Activated CD8-positive, alpha-beta T cell treated with anti-CD3 and anti-CD28 coated beads for 36 hours (primary cell): ENCODE measurements at regions not wholly inside any gene's neighbourhood (a gene's known extent, or its start where the extent isn't known, plus 50 kb on each side); places are given as distances from the start of the nearest gene placed in this dataset.

Experiments used
- ATAC-seq: fragments of 200-7000 bp; cut with Tn5 transposase; one replicate; pipeline ENCODE4 v1.10.0; 2021; ENCODE audit warnings: mild to moderate bottlenecking, moderate library complexity
- CTCF ChIA-PET: fragments of 350-600 bp; sonication (Branson Sonifier 250); formaldehyde crosslinking; loops from one replicate; lab custom pipeline; 2021; ENCODE audit warnings: antibody characterized with exemption; lab: Charles Lee
- POLR2A ChIA-PET: fragments of 350-600 bp; sonication (Branson Sonifier 250); formaldehyde crosslinking; loops from one replicate; lab custom pipeline; 2021; ENCODE audit warnings: antibody characterized with exemption; lab: Charles Lee
- DNase-seq: peaks from one replicate; pipeline ENCODE4 v3.0.0-alpha.2; 2020
- H3K27ac Mint-ChIP-seq: one replicate; pipeline ENCODE4 v1.8.0; 2021; ENCODE audit warnings: mild to moderate bottlenecking, mixed read lengths
- H3K27me3 Mint-ChIP-seq: one replicate; pipeline ENCODE4 v1.8.0; 2021; ENCODE audit warnings: mixed read lengths
- H3K36me3 Mint-ChIP-seq: one replicate; pipeline ENCODE4 v1.8.0; 2021; ENCODE audit warnings: low read depth, mixed read lengths
- H3K4me1 Mint-ChIP-seq: one replicate; pipeline ENCODE4 v1.8.0; 2021; ENCODE audit warnings: low read depth, mixed read lengths
- H3K4me3 Mint-ChIP-seq: one replicate; pipeline ENCODE4 v1.8.0; 2021; ENCODE audit warnings: mild to moderate bottlenecking, moderate library complexity, mixed read lengths
- H3K9me3 Mint-ChIP-seq: one replicate; pipeline ENCODE4 v1.8.0; 2021; ENCODE audit warnings: mixed read lengths
- intact Hi-C: fragments of 100-400 bp; cut with micrococcal nuclease; formaldehyde crosslinking; loops from one replicate; pipeline ENCODE4 v1.10.0; 2022
- TF ChIP-seq, protein P1 (sequence below): fragments of 200-600 bp; IDR thresholded peaks from one replicate; pipeline ENCODE4 v1.8.0; 2022; ENCODE audit warnings: antibody characterized with exemption, mild to moderate bottlenecking

DNA sequence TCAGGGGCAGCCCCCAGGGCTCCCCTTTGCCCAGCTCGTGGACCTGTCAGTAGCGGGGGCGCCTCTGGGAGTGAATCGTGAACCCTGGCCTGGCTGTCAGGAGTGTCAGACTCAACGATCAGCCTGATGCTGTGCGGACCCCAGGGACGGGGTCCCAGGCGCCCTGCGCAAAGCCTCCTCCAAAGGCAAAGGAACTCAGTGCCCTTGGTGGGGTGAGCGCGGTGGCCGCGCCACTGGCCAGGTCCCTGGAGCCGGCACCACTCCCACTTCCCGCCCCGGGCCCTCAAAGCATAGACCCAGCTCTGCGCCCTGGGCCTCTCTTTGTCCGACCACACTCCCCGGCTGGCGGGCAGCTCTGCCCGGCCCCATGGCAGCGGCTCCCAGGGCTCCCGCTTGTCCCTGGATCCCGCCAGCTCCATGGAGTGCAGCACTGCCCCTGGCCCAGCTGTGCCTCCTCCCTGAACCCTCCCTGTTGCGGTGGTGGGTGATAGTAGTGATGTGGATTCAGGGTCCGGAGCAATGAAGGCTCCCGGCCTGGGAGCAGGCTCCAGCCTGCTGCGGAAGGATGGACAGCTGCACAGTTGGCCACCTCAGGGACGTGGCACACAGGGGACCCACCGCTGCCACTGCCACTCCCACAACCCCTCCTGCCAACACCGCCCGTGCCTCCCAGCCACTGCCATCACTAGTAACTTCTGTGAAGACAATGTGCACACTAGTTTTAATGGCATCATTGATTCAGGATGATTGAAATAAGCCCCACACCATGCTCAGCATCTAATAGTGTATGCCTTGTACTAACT lies 263.8 kb downstream of the ZBBX start:
- intact Hi-C loops = no loop called here
- no peaks in the 10 kb centered on the region for H3K27me3 Mint-ChIP-seq
- H3K4me1 Mint-ChIP-seq = no peaks in the 10 kb centered on the region
- no peak for ATAC-seq
- ChIA-PET POLR2A (no interaction called here), CTCF (no interaction called here)
- TF ChIP-seq, protein P1, sequence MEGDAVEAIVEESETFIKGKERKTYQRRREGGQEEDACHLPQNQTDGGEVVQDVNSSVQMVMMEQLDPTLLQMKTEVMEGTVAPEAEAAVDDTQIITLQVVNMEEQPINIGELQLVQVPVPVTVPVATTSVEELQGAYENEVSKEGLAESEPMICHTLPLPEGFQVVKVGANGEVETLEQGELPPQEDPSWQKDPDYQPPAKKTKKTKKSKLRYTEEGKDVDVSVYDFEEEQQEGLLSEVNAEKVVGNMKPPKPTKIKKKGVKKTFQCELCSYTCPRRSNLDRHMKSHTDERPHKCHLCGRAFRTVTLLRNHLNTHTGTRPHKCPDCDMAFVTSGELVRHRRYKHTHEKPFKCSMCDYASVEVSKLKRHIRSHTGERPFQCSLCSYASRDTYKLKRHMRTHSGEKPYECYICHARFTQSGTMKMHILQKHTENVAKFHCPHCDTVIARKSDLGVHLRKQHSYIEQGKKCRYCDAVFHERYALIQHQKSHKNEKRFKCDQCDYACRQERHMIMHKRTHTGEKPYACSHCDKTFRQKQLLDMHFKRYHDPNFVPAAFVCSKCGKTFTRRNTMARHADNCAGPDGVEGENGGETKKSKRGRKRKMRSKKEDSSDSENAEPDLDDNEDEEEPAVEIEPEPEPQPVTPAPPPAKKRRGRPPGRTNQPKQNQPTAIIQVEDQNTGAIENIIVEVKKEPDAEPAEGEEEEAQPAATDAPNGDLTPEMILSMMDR = no peak
- H3K4me3 Mint-ChIP-seq = no peak overlapping the region
- no peaks in the 10 kb centered on the region for H3K36me3 Mint-ChIP-seq
- no peak for DNase-seq
- H3K9me3 Mint-ChIP-seq = peaks cover 4% of the 10 kb centered on the region
- no peak overlapping the region for H3K27ac Mint-ChIP-seq

DNA sequence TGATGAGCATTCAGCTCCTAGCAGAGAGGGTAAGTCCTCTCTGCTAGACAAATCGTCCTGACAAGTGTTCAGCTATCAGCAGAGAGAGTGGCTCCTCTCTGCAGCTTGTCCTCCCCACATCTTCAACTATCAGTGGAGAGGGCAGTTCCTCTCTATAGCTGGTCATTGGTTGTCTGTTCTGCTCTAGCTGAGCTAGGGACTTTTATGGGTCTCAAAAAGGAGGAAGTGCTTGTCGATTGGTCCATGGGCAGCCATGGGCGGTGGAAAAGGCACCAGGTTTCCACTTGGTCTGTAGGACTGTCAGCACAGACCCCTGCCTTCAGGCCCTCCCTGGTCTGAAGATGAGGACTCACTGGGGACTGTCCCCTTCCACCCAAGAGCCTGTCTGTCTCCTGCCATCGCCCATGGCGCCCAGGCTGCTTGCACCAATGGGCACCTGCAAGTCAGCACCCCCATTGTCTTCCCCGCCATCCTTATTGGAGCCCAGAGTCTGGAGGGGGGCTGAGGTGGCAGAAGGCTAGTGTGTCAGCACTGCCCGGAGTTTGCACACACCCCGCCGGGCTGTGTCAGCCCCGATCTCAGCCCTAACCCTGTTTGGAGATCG lies 264.7 kb downstream of the ZBBX start:
- ChIA-PET CTCF (no interaction called here), POLR2A (no interaction called here)
- Mint-ChIP-seq H3K27me3 (no peaks in the 10 kb centered on the region), H3K9me3 (peaks cover 4% of the 10 kb centered on the region), H3K27ac (no peak overlapping the region), H3K36me3 (no peaks in the 10 kb centered on the region), H3K4me3 (no peak overlapping the region), H3K4me1 (no peaks in the 10 kb centered on the region)
- ATAC-seq (no peak), DNase-seq (no peak)
- intact Hi-C loops = no loop called here
- TF ChIP-seq, protein P1 = no peak

DNA sequence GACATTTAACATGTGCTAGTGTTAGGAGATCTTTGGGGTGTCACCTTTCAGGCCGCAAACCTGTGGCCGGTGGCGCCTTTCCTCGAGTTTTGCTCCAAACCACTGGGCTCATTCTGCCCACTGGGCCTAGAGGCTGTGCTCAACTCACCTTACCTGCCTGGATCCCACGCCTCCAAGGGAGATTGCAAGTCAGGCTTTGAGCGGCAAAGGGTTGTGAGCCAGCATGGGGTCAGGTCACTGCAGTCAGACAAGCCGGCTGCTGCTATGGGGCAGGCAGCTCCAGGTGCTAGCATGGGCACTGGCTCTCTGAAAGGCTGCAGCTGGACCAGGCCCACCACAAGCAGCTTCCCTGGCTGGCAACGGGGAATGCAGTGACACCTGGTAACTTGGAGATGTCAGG lies 265.5 kb downstream of the ZBBX start:
- intact Hi-C loops = no loop called here
- no peak for DNase-seq
- Mint-ChIP-seq H3K4me1 (no peaks in the 10 kb centered on the region), H3K27ac (no peak overlapping the region), H3K9me3 (peaks cover 4% of the 10 kb centered on the region), H3K36me3 (no peaks in the 10 kb centered on the region), H3K27me3 (no peaks in the 10 kb centered on the region), H3K4me3 (no peak overlapping the region)
- no peak for ATAC-seq
- CTCF ChIA-PET = no interaction called here
- POLR2A ChIA-PET = no interaction called here
- TF ChIP-seq, protein P1 = no peak

- DNase-seq (no peak), ATAC-seq (no peak)
- TF ChIP-seq, protein P1 = no peak
- Mint-ChIP-seq H3K9me3 (peaks cover 4% of the 10 kb centered on the region), H3K36me3 (no peaks in the 10 kb centered on the region), H3K4me1 (no peaks in the 10 kb centered on the region), H3K27ac (no peak overlapping the region), H3K4me3 (no peak overlapping the region), H3K27me3 (no peaks in the 10 kb centered on the region)
- POLR2A ChIA-PET = no interaction called here
- CTCF ChIA-PET = no interaction called here
- intact Hi-C loops = no loop called here
Measured at GRCh38 chr3:167113035-167113830, 266.9 kb downstream of the ZBBX start.

DNA sequence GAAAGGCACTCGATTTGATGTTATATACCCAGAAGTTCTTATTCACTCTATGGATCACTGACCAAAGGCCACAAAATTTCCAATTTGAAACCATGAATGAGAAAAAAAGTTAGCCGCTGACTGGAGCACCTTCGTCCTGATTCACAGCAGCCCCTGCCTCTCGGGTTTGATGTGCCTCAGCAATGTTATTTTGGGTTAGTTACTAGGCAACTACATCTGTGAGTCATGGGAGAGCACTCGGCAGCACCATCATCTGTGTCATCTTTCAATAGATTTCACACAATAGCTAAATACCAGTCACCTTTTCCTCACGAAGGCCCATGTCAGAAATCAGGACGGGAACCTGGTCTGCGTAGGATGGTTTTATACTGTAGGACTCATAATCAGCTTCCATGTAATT lies 269.2 kb downstream of the ZBBX start:
- no peak for ATAC-seq
- Mint-ChIP-seq H3K27me3 (no peaks in the 10 kb centered on the region), H3K27ac (no peak overlapping the region), H3K4me1 (no peaks in the 10 kb centered on the region), H3K9me3 (peaks cover 2% of the 10 kb centered on the region), H3K4me3 (no peak overlapping the region), H3K36me3 (no peaks in the 10 kb centered on the region)
- CTCF ChIA-PET = no interaction called here
- DNase-seq = no peak
- TF ChIP-seq, protein P1 = no peak
- intact Hi-C loops = no loop called here
- POLR2A ChIA-PET = no interaction called here
